PFSK-1 (cell line): ENCODE measurements at regions not wholly inside any gene's neighbourhood (a gene's known extent, or its start where the extent isn't known, plus 50 kb on each side); places are given as distances from the start of the nearest gene placed in this dataset.

ENCODE experiments used
- FOXP2 ChIP-seq: optimal IDR thresholded peaks from 2 replicates; pipeline ENCODE3; 2011; ENCODE audit warnings: borderline replicate concordance, control low read depth, inconsistent platforms; ENCODE audit not compliant: insufficient read depth; ENCODE audit errors: extremely low read length, extremely low read depth
- POLR2AphosphoS5 ChIP-seq: IDR thresholded peaks from 2 replicates; pipeline ENCODE4 v1.6.1; 2012; ENCODE audit warnings: low read depth, mild to moderate bottlenecking, control low read depth, low read length, moderate library complexity
- SIN3A ChIP-seq: IDR thresholded peaks from 2 replicates; pipeline ENCODE4 v1.6.1; 2012; ENCODE audit warnings: mild to moderate bottlenecking, low read length, moderate library complexity, borderline replicate concordance; ENCODE audit not compliant: insufficient read depth
- TAF1 ChIP-seq: IDR thresholded peaks from 2 replicates; pipeline ENCODE4 v1.6.1; 2012; ENCODE audit warnings: low read length, control low read depth, borderline replicate concordance; ENCODE audit not compliant: insufficient read depth
- TF ChIP-seq, protein P1 (sequence below), 2 experiments: IDR thresholded peaks; 2 replicates each; pipeline versions ENCODE4 v1.6.1 to v1.8.0; 2011 to 2012; ENCODE audit warnings: low read depth in 2 of 2, low read length in 2 of 2, control low read depth in 1 of 2, inconsistent platforms in 1 of 2, mild to moderate bottlenecking in 1 of 2, moderate library complexity in 1 of 2; ENCODE audit not compliant: insufficient read depth in 1 of 2

DNA sequence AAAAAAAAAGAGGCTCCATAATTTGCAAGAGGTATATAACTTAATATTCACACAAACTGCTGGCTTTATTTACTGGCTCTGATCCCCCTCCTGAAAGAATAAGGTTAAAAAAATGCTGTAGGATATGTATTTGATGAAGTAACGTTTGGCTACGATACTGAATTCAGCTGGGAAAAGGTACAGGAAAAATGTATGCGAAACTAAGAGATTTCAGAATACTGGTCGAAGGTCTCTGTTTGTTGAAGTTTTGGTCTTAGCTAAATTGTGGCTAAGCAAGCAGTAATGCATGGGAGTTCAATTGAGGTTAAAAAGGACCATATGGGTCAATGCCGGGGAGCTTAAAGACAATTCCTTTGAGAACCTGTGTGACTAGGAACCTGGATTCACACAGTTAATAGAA, 355.5 kb upstream of the NCAM2 start:
- TF ChIP-seq TAF1, result no peak
- TF ChIP-seq, protein P1, sequence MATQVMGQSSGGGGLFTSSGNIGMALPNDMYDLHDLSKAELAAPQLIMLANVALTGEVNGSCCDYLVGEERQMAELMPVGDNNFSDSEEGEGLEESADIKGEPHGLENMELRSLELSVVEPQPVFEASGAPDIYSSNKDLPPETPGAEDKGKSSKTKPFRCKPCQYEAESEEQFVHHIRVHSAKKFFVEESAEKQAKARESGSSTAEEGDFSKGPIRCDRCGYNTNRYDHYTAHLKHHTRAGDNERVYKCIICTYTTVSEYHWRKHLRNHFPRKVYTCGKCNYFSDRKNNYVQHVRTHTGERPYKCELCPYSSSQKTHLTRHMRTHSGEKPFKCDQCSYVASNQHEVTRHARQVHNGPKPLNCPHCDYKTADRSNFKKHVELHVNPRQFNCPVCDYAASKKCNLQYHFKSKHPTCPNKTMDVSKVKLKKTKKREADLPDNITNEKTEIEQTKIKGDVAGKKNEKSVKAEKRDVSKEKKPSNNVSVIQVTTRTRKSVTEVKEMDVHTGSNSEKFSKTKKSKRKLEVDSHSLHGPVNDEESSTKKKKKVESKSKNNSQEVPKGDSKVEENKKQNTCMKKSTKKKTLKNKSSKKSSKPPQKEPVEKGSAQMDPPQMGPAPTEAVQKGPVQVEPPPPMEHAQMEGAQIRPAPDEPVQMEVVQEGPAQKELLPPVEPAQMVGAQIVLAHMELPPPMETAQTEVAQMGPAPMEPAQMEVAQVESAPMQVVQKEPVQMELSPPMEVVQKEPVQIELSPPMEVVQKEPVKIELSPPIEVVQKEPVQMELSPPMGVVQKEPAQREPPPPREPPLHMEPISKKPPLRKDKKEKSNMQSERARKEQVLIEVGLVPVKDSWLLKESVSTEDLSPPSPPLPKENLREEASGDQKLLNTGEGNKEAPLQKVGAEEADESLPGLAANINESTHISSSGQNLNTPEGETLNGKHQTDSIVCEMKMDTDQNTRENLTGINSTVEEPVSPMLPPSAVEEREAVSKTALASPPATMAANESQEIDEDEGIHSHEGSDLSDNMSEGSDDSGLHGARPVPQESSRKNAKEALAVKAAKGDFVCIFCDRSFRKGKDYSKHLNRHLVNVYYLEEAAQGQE (IDR thresholded peaks at IDR 0.05; ENCODE audit: insufficient read depth in 1 of 2, low read depth in 2 of 2, low read length in 2 of 2), result no peak
- TF ChIP-seq FOXP2, result no peak
- no peak for TF ChIP-seq POLR2AphosphoS5
- no peak for TF ChIP-seq SIN3A

DNA sequence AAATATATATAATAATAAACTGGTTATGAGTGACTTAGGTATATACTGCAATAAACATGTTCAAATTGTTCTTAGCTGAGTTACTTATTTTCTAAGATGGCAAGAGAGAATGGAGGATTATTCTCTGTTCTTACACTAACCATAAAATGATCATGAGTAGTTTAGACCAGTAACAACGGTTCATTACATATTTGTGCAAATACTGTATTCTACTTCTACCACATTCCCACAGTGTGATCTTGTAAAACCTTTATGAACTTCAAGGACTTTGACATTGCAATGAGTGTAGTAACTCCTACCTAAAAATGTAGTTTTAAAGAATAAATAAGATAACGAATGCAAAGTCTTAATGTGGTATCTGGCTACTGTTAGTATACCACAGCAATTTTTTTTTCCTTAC, 353.7 kb upstream of the NCAM2 start:
- no peak for TF ChIP-seq FOXP2
- TF ChIP-seq, protein P1 (IDR thresholded peaks at IDR 0.05; ENCODE audit: insufficient read depth in 1 of 2, low read depth in 2 of 2, low read length in 2 of 2), result no peak
- TF ChIP-seq SIN3A, result no peak
- TF ChIP-seq TAF1, result no peak
- no peak for TF ChIP-seq POLR2AphosphoS5

DNA sequence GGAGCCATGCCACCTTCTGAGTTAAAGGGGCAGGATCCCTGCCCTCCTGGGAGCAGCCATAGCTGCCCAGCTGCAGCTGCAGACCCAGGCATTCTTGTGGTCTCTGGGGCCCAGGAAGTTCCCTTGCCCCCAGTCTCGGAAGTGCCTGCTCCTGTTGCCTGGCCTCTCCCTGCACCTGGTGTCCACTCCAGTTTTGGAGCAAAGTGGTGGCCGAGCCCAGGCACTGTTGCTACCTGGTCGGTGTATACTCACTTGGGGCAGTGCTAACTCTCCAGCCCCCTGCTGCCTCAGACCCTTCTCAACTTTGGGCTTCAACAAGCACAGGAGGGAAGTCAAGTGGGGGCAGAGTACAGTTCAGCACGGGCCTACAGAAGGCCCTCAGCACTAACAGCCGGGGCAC, 352.9 kb upstream of the NCAM2 start:
- TF ChIP-seq POLR2AphosphoS5 (no peak), TAF1 (no peak), FOXP2 (no peak), SIN3A (no peak)
- TF ChIP-seq, protein P1 (IDR thresholded peaks at IDR 0.05; ENCODE audit: insufficient read depth in 1 of 2, low read depth in 2 of 2, low read length in 2 of 2), result no peak

DNA sequence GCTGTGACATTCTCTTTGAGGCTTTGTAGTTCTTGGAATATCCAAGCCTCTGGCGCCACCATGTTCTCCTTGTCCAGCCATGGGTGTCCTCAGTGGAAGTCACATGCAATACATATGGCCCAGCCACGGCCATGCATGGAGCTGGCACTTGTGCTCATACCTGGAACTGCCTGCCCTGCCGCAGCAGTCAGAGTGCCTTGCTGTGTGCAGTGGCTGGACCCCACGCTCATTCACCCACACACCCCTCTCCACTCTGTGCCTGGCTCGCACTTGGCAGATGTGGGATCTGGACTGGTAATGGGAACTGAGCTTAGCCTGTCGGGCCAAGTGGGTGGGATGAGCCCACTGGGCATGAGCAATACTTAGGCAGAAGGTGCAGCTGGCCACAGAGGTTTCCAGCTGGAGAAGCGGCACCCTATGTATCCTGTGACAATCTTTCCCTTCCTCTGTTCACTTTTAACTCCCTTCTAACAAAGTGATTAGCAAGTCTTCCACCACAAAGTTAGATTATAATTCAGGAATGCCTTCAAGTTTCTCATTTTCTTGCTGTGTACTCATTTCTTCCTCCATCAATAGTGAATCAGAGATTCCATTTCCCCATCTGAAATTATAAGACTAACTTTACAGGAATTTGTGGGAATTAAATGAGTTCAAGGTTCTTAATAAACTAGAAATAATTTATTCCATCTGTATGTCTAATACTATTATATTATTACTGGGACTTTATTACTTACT, 351.6 kb upstream of the NCAM2 start:
- TF ChIP-seq POLR2AphosphoS5 (no peak), FOXP2 (no peak), SIN3A (no peak), TAF1 (no peak)
- TF ChIP-seq, protein P1 (IDR thresholded peaks at IDR 0.05; ENCODE audit: insufficient read depth in 1 of 2, low read depth in 2 of 2, low read length in 2 of 2), result no peak
